HG02642 (cell line): ENCODE measurements at regions not wholly inside any gene's neighbourhood (a gene's known extent, or its start where the extent isn't known, plus 50 kb on each side); places are given as distances from the start of the nearest gene placed in this dataset.

Experiments
- ATAC-seq: cut with Tn5 transposase; IDR thresholded peaks from one replicate; pipeline ENCODE4 v1.9.1; 2021; ENCODE audit warnings: mild to moderate bottlenecking; ENCODE audit not compliant: unreplicated experiment, poor library complexity

- no peak for ATAC-seq
Observed at GRCh38 chr1:60184521-60184920, 111.0 kb upstream of the C1orf87 start.

GRCh38 chr1:60173729-60174505, 100.3 kb upstream of the C1orf87 start:
- ATAC-seq, result no peak

- no peak for ATAC-seq
Observed at GRCh38 chr1:60173006-60173405, 99.4 kb upstream of the C1orf87 start.

GRCh38 chr1:60171801-60172200, 98.2 kb upstream of the C1orf87 start:
- ATAC-seq, result no peak

GRCh38 chr1:60170709-60171108, 97.1 kb upstream of the C1orf87 start:
- ATAC-seq, result no peak

- no peak for ATAC-seq
Observed at GRCh38 chr1:60169206-60169605, 95.6 kb upstream of the C1orf87 start.

- ATAC-seq, result no peak
Observed at GRCh38 chr1:60162936-60163335, 89.4 kb upstream of the C1orf87 start.

- ATAC-seq, result no peak
Observed at GRCh38 chr1:60160141-60160540, 86.6 kb upstream of the C1orf87 start.

- ATAC-seq, result no peak
Observed at GRCh38 chr1:60156371-60156770, 82.8 kb upstream of the C1orf87 start.

- no peak for ATAC-seq
Observed at GRCh38 chr1:60153961-60154360, 80.4 kb upstream of the C1orf87 start.

GRCh38 chr1:60152891-60153290, 79.3 kb upstream of the C1orf87 start:
- ATAC-seq, result no peak

GRCh38 chr1:60151311-60151710, 77.7 kb upstream of the C1orf87 start:
- no peak for ATAC-seq

- ATAC-seq, result no peak
Observed at GRCh38 chr1:60149251-60149650, 75.7 kb upstream of the C1orf87 start.

- no peak for ATAC-seq
Observed at GRCh38 chr1:60146884-60147283, 73.3 kb upstream of the C1orf87 start.

- ATAC-seq, result no peak
Observed at GRCh38 chr1:60145771-60146170, 72.2 kb upstream of the C1orf87 start.

GRCh38 chr1:60141743-60142142, 68.2 kb upstream of the C1orf87 start:
- ATAC-seq, result no peak

GRCh38 chr1:60141276-60141675, 67.7 kb upstream of the C1orf87 start:
- ATAC-seq, result no peak

- ATAC-seq, result no peak
Observed at GRCh38 chr1:60137406-60137805, 63.8 kb upstream of the C1orf87 start.

GRCh38 chr1:60136395-60136794, 62.8 kb upstream of the C1orf87 start:
- no peak for ATAC-seq

- ATAC-seq, result no peak
Observed at GRCh38 chr1:60134716-60135115, 61.1 kb upstream of the C1orf87 start.

GRCh38 chr1:60133848-60134247, 60.3 kb upstream of the C1orf87 start:
- no peak for ATAC-seq

GRCh38 chr1:60133000-60133673, 59.6 kb upstream of the C1orf87 start:
- ATAC-seq, result no peak
